Ecto neural progenitor cell (in vitro differentiated cells): ENCODE measurements at regions not wholly inside any gene's neighbourhood (a gene's known extent, or its start where the extent isn't known, plus 50 kb on each side); places are given as distances from the start of the nearest gene placed in this dataset.
"Not testable (repeated sequence)": the region's sequence is repeated elsewhere in the genome, so short reads cannot be mapped to it uniquely, and the experiment has no call there.

Experiments used
- DNase-seq: peaks from one replicate; pipeline ENCODE4 v3.0.0-alpha.2; 2018; ENCODE audit warnings: low spot score

DNA sequence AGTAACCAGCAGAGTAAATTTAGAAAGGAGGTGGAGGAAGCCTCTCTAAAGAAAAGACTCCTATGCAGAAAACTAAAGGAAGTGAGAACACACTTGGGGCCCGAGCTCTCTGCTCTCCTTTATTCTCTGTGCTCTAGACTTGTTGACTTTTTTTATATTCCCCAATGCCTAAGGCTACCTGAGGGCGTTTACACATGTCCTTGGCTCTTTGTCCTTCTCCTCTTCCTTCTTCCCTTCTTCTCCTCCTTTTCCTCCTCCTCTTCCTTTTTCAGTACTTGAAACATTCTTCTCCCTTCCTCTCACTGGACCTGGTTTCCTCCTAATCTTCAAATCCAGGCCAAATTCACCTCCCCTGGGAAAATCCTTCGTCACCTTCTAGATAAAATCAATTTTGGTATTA, 256.4 kb upstream of the TRPC7 start:
- no peak for DNase-seq

DNA sequence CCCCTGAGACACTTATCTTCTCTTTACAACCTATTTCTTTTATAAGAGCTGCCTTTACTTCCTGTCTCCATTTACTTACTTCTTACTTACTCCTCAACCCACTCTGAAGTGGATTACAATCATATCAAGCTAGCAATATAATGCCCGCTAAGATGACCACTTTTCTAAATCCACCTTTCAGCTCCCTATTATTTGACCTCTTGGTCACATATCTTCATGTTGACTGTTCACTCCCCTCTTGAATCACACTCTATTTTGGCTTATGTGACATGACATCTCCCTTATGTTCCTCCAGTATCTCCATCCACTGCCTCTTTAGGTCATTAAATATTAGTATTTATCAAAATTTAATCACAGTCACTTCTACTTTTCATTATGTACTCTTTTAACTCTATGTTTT, 255.3 kb upstream of the TRPC7 start:
- DNase-seq: no peak

DNA sequence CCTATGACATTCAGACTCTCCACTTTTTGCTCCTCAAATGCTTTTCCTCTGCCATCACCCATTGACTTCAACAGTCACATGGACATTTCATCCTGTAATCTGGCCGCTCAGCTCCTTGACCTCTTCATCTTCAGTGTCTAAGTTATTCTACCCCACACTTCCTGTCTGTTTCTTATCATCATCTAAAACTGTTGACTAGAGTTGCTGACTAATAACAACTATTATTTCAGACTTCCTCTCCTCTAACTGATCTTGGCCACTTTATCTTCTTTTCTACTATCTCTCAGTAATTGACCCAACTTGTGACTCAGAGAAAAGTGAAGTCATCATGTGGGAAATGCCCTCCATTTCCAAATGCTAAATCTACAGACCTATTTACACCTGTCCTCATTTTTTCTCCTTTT, 254.7 kb upstream of the TRPC7 start:
- no peak for DNase-seq

DNA sequence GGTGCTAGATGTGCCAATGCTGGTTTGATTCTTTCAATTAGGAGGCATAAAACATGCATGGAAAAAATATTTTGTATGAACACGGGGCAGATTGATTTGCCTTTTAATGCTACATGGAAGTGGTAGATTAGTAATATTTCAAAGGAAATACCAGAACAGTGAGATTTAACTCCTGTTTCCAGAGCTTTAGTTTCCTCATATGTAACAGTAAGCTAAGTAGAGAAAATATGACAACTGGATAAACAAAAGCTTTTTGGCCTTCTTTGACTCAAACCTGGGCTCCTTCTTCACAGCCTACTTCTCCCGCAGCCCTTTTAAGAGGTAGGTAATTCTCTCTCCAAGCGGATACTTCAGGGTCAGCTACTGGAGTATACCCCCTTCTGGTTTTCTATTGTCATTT, 254.2 kb upstream of the TRPC7 start:
- DNase-seq: no peak

DNA sequence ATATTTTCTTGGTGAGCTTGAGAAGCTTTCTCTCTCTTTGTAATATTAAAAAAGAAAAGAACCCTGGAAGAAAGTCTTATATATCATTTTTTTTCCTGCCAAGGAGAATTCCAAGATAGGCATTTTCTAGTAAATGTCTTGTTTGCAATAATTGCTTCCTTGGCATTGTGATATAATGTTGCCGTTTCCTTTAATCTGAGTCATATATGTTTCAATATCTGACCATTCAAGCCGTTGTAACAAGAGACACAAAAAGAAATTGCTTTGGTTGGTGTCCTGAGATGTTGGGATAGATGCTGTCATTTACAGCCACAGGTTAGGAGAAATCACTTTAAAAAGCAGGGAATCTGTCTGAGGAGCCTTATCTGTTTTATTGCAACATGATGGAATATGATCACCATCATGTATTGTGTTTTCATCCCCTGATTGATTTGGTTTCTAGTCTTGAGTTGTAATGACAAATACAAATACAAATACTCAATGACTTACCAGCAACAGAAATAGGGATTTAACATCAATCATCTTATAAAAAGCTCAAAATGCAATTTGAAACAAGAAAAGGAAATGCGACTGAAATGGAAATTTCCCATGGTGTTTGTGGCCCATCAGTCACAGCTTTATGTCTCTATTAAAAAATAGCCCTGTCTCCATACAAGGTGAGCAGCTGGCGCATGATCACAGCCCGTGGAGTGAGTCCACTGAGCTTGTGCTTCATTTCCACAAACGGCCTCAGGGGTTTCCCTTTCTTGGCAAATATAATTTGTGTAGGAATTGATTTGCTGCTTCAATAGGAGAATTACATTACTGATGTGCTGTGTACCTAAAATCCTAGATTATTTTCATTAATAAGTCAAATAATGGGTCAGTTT, 250.1 kb upstream of the TRPC7 start:
- no peak for DNase-seq

DNA sequence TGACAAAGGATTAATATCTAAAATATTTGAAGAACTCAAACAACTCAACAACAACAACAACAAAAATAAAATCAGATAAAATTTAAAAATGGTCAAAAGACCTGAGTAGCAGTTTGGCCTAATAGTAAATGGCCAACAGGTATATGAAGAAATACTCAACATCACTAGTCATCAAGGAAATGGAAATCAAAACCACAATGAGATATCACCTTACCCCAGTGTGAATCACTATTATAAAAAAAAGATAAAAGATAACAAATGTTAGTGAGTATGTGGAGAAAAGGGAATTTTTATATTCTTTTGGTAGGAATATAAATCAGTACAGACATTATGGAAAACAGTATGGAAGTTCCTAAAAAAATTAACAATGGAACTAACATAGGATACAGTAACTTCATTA, 247.9 kb upstream of the TRPC7 start:
- DNase-seq: no peak

DNA sequence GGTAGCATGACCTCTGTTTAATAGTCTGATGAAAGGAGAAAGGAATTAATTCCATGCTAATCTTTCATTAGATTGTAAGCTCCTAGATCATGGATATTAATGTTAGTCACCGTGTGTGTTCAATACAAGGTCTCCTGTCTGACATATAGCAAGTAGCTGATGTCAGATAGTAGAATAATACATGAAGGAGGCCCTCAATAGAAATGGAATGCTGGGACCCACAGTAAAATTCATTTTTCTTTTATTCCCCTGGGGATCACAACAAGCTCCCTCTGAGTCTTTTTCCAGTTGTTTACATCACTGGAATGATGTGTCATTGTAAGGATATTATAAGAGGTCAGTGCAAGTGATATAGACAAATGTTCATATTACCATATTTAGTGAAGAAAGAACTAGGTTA, 240.3 kb upstream of the TRPC7 start:
- no peak for DNase-seq

DNA sequence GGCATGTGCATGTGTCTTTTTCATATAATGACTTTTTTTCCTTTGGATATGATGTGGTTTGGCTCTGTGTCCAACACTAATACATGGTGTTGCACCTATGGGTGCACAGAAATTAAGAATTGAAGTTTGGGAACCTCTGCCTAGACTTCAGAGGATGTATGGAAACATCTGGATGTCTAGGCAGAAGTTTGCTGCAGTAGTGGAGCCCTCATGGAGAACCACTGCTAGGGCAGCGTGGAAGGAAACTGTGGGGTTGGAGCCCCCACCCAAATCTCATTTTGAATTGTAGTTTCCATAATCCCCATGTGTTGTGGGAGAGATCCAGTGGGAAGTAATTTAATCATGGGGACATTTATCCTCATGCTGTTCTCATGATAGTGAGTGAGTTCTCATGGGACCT, 235.0 kb upstream of the TRPC7 start:
- DNase-seq: no peak

DNA sequence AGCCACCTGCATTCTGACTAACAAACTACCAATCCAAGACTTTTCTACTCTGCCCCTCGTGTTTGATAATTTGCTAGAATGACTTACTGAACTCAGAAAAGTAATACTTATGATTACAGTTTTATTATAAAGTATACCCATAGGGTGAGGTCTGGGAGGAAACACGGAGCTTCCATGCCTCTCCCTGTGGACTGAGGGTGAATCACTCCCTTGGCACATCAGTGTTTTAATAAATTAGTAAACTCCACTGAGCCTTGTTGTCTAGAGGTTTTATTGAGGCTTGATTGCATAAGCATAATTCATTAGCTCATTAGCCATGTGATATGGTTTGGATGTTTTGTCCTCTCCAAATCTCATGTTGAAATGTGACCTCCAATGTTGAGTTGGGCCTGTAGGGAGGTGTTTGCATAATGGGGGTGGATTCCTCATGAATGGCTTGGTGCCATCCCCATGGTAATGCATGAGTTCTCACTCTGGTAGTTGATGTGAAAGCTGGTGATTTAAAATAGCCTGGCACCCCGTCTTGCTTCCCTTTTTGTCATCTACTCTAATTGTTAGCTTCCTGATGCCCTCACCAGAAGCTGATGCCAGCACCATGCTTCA, 233.6 kb upstream of the TRPC7 start:
- DNase-seq: no peak

DNA sequence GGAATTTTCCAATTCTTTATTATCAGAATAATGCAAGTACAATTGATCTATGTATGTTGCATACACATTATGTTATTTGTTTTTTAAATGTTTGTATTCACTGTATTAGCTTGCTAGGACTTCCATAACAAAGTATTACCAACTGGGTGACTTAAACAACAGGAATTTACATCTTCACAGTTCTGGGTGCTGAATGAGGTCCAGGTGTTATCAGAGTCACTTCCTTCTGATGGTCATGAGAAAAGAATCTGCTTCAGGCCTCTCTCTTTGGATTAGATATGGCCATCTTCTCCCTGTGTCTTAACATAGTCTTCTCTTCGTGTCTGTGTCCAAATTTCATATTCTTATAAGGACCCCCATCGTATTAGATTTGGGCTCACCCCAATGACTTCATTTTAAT, 229.1 kb upstream of the TRPC7 start:
- no peak for DNase-seq

DNA sequence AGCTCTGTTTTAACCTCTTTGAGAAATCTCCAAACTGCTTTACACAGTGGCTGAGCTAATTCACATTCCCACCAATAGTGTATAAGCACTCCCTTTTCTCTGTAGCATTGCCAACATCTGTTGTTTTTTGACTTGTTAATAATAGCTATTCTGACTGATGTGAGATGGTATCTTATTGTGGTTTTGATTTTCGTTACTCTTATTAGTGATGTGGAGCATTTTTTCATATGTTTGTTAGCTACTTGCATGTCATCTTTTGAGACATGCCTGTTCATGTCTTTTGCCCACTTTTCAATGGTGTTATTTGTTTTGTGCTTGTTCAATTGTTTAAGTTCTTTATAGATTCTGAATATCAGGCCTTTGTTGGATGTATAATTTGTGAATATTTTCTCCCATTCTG, 225.2 kb upstream of the TRPC7 start:
- no peak for DNase-seq

DNA sequence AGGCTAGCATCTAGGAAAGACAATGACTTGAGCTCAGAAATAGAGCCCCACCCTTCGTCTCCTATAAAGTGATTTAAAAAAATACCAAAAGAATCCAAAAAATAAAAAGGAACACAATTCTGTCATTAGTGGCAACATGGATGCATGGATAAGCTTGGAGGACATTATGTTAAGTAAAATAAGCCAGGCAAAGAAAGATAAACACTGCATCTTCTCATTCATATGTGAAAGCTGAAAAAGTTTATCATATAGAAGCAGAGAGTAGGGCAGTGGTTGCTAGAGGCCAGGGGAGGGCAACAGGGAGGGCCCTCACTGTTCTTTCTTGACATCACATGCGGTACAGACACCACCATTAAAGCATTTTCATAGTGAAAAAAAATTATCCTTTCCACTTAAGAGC, 220.9 kb upstream of the TRPC7 start:
- DNase-seq: no peak

DNA sequence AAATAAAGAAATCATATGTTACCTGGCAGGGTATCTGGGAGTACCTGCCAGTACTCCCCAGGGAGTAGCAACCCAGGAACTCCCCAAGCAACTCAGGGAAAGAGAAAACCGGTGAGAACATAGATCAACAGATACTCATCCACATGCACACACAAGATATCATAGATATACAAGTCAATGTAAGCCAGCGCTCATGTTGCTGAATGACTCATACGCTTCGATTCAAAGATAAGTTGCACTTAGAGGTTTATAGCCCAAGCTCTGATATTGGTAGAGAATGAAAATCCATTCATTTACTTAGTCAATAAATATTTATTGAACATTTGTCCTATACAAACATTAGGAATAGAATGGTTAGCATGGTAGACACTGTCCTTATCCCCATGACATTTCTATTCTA, 219.1 kb upstream of the TRPC7 start:
- no peak for DNase-seq

DNA sequence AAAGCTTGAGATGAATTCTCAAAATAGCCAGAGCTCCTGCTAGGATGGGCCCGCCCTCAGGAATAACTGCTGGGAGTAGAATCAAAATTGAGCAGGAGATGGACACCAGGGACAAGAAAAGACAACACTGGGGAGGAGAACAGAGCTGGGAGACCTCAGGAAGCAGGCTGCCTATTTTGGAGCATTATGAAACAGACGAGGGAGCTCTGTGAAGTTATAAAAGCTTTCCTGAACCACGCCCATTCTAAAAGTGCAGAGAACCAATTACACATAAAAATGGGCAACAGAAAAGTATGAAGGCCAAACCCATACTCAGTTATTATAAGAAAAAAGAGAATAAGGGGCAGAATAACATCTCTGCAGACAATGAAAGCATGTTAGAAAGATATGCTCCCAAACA, 213.9 kb upstream of the TRPC7 start:
- no peak for DNase-seq

DNA sequence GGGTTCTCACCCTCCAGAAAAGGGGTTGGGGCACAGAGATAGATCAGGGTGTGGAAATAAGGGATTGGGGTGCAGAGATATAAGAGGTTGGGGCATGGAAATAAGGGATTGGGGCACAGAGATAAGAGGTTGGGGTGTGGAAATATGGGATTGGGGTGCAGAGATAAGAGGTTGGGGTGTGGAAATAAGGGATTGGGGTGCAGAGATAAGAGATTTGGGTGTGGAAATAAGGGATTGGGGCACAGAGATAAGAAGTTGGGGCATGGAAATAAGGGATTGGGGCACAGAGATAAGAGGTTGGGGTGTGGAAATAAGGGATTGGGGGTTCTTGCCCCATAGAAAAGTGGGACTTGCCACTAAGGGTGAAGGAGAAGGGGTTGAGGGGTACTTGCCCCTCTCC, 204.5 kb upstream of the TRPC7 start:
- not testable (repeated sequence) for DNase-seq

DNA sequence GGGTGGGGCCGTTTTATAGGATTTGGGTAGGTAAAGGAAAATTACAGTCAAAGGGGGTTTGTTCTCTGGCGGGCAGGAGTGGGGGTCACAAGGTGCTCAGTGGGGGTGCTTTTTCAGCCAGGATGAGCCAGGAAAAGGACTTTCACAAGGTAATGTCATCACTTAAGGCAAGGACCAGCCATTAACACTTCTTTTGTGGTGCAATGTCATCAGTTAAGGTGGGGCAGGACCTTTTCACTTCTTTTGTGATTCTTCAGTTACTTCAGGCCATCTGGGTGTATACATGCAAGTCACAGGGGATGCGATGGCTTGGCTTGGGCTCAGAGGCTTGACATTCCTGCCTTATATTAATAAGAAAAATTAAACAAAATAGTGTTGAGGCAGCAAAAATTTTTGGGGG, 200.1 kb upstream of the TRPC7 start:
- not testable (repeated sequence) for DNase-seq

DNA sequence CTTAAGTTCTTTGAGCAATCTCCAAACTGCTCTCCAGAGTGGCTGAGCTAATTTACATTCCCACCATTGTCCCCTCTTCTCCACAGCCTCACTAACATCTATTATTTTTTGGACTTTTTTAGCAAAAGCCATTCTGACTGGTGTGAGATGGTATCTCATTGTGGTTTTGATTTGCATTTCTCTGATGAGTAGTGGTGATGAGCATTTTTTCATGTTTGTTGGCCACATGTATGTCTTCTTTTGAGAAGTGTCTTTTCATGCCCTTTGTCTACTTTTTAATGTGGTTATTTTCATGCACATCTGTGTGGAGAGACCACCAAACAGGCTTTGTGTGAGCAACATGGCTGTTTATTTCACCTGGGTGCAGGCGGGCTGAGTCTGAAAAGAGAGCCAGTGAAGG, 199.7 kb upstream of the TRPC7 start:
- DNase-seq: not testable (repeated sequence)

DNA sequence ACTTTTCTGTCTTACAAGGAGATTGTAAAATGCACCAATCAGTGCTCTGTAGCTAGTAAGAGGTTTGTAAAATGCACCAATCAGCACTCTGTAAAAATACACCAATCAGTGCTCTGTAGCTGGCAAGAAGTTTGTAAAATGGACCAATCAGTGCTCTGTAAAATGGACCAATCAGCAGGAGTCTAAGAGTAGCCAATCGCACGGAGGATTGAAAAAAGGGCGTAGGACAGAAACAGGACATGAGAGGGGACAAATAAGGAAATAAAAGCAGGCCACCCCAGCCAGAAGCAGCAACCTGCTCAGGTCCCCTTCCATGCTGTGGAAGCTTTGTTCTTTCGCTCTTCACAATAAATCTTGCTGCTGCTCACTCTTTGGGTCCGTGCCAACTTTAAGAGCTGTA, 199.1 kb upstream of the TRPC7 start:
- DNase-seq: not testable (repeated sequence)

DNA sequence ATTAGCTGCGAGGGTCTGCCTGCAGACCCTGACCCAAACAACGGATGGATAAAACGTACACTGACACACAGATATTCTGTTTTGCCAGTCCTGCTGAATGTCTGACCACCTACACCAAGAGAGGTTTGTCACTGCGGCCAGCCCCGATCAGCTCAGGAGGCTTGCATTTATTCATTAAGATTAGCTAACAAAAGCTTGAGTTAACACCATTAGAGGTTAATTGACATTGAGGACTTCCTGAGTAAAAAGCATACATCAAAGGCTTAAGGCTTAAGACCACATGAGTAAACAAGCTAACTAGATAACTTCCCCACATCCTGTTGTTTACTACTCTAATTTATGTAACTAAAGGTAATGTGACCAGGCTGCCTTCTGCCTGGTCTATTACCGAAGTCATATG, 198.1 kb upstream of the TRPC7 start:
- no peak for DNase-seq

DNA sequence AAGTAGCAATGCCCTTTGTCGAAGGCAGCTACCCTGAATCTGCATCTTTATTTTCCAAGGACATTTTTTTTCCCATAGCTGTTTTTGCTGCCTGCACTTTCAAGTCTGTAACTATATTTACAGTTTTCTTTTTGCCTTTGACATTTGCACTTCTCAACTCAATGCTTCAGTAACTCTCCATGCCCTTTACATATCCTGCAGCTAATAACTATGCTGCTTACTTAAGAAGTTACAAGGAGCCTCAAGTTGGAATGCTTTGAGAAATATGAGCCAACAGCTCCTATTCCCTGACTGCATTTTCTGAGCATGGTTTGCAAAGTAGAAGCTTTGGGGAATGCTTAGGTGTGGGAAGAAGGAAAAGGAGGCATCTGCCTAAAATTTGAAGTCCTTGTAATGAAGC, 194.8 kb upstream of the TRPC7 start:
- no peak for DNase-seq

DNA sequence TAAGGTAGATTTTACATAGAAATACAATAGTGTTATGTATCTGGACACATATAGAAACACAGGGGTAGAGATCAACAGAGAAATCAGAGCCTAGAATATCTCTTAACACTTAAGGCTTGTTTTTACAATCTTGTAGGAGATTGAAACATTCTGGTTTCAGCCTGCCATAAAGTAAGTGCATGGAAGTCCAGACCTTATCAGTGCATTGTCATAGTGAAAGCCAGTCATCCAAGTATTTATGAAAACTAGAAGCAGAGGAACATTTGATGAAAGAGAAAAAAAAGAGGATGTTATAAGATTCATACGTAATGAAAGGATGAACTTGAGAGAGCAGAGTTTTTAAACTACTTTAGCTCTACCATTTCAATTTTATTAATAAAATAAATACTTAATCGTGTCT, 194.3 kb upstream of the TRPC7 start:
- no peak for DNase-seq

DNA sequence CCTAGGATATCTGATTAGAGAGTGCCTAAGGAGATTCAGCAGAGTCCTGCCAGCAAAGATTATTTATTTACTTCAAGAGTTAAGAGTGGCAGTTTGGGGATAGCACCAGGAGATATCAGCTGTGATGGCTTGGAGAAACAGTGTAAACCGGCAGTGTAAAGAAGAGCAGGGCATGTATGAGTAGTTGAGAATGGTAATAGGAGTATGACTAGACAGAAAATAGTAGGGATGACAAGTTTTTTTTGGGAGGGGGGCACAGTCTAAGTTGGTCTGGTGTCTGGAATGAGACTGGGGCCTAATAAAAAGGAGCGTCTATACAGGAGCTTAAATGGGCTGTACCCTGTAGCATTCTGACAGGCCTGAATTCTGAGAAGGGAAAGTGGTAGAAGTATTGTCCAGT, 181.8 kb upstream of the TRPC7 start:
- DNase-seq: not testable (repeated sequence)

DNA sequence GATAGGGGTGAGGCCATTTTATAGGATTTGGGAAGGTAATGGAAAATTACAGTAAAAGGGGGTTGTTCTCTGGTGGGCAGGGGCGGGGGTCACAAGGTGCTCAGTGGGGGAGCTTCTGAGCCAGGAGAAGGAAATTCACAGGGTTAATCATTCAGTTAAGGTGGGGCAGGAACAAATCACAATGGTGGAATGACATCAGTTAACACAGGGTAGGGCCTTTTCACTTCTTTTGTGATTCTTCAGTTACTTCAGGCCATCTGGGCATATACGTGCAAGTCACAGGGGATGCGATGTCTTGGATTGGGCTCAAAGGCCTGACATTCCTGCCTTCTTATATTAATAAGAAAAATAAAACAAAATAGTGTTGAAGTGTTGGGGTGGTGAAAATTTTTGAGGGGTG, 181.1 kb upstream of the TRPC7 start:
- not testable (repeated sequence) for DNase-seq

DNA sequence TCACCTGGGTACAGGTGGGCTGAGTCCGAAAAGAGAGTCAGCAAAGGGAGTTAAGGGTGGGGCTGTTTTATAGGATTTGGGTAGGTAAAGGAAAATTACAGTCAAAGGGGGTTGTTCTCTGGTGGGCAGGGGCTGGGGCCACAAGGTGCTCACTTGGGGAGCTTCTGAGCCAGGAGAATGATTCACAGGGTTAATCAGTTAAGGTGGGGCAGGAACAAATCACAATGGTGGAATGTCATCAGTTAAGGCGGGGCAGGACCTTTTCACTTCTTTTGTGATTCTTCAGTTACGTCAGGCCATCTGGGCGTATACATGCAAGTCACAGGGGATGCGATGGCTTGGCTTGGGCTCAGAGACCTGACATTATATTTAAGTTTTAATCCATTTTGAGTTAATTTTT, 179.7 kb upstream of the TRPC7 start:
- DNase-seq: not testable (repeated sequence)
